ELR (cell line): ENCODE measurements at regions not wholly inside any gene's neighbourhood (a gene's known extent, or its start where the extent isn't known, plus 50 kb on each side); places are given as distances from the start of the nearest gene placed in this dataset.
"Not testable (repeated sequence)": the region's sequence is repeated elsewhere in the genome, so short reads cannot be mapped to it uniquely, and the experiment has no call there.

Experiments
- DNase-seq: peaks from one replicate; pipeline ENCODE4 v3.0.0-alpha.2; 2015; ENCODE audit warnings: low read depth

- peak; percentile 51 for DNase-seq
Observed at GRCh38 chr12:116687888-116688287, 50.0 kb downstream of the SPRING1 start.

- DNase-seq = no peak
Observed at GRCh38 chr12:116684891-116685290, 53.0 kb downstream of the SPRING1 start.

GRCh38 chr12:116677202-116677661, 60.6 kb downstream of the SPRING1 start:
- no peak for DNase-seq

GRCh38 chr12:116675339-116676107, 62.3 kb downstream of the SPRING1 start:
- DNase-seq = no peak

- DNase-seq = no peak
Observed at GRCh38 chr12:116674643-116675183, 63.2 kb downstream of the SPRING1 start.

DNA sequence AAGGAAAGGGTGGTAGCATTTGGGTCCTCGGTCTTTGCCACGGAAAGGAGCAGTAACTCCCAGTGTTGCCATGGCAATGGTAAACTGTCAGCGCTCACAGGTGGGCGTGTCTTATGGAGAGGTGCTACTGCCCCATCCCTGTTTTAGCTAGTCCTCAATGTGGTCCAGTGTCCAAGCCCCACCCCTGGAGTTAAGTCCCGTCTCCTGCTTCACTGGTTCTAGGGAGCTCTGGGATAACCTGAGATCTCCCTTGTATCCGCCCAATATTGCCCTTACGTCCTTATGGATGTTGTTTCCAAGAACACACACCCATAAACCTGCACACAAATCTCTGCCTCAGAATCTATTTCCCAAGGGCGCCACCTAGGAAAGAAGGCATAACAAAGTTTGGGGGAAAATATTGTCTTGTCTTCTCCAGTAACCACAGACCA, 64.2 kb downstream of the SPRING1 start:
- peak; percentile 13 for DNase-seq

- DNase-seq = no peak
Observed at GRCh38 chr12:116672842-116673516, 64.9 kb downstream of the SPRING1 start.

DNA sequence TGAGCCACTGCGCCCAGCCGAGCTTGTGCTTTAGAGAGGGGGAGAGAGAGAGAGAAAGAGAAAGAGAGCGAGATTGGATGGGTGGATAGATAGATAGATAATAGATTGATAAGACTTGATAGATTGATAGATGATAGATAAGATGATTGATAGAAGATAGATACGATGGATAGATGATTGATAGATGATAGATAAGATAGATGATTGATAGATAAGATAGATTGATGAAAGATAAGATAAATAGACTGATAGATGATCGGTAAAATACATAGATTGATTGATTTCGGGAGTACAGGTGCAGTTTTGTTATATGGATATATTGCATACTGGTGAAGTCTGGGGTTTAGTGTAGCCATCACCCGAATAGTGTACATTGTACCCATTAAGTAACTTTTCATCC, 65.9 kb downstream of the SPRING1 start:
- no peak for DNase-seq

GRCh38 chr12:116670859-116671258, 67.0 kb downstream of the SPRING1 start:
- no peak for DNase-seq

- no peak for DNase-seq
Observed at GRCh38 chr12:116667752-116668151, 70.1 kb downstream of the SPRING1 start.

DNA sequence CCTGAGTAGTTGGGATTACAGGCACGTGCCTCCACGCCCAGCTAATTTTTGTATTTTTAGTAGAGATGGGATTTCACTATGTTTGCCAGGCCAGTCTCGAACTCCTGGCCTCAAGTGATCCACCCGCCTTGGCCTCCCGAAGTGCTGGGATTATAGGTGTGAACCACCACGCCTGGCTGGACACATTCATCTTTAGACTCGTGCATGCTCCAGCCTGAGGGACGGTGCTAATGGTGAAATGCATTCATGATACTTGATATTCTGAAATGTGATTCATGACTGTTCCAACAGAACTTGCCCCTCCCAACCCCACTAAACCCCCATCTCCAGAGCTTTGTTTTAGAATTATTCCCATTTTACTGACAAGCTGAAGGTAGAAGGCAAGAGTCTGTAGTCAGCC, 71.0 kb downstream of the SPRING1 start:
- not testable (repeated sequence) for DNase-seq

GRCh38 chr12:116666305-116666673, 71.6 kb downstream of the SPRING1 start:
- no peak for DNase-seq

GRCh38 chr12:116665666-116666304, 72.1 kb downstream of the SPRING1 start:
- DNase-seq = no peak

- DNase-seq = no peak
Observed at GRCh38 chr12:116664085-116664484, 73.8 kb downstream of the SPRING1 start.

DNA sequence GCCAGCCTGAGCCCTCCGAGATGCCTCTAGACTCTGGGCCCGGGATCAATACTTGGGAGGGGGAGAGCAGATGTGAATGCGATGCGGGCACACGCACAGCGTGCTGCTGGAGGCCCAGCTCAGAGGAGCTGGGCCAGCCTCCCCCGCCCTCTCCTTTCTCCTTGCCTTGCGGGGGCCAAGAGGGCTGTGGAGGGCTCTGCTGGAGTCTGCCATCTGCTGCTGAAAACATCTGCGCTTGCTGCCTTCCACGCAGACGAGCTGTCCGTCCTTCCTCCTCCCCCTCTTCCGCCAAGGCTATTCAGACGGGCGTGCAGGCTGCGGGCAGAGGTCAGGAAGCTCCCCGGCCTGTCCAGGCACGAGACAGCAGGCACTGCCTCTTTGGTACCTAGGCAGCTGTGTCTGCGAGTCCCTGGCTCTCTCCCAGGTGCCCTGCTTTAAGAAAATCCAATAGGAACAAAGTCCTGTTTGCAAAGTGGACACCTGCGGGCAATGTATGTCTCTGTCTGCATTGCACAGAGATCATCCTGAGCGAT, 75.2 kb downstream of the SPRING1 start:
- peak; percentile 28 for DNase-seq

DNA sequence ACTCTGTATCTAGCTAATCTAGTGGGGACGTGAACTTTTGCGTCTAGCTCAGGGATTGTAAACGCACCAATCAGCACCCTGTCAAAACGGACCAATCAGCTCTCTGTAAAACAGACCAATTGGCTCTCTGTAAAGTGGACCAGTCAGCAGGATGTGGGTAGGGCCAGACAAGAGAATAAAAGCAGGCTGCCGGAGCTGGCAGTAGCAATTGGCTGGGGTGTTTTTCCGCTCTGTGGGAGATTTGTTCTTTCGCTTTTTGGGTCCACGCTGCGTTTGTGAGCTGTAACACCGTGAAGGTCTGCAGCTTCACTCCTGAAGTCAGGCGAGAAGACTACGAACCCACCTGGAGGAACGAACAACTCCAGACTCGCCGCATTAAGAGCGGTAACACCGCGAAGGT, 76.5 kb downstream of the SPRING1 start:
- DNase-seq = no peak

- DNase-seq = not testable (repeated sequence)
Observed at GRCh38 chr12:116660740-116661139, 77.1 kb downstream of the SPRING1 start.

DNA sequence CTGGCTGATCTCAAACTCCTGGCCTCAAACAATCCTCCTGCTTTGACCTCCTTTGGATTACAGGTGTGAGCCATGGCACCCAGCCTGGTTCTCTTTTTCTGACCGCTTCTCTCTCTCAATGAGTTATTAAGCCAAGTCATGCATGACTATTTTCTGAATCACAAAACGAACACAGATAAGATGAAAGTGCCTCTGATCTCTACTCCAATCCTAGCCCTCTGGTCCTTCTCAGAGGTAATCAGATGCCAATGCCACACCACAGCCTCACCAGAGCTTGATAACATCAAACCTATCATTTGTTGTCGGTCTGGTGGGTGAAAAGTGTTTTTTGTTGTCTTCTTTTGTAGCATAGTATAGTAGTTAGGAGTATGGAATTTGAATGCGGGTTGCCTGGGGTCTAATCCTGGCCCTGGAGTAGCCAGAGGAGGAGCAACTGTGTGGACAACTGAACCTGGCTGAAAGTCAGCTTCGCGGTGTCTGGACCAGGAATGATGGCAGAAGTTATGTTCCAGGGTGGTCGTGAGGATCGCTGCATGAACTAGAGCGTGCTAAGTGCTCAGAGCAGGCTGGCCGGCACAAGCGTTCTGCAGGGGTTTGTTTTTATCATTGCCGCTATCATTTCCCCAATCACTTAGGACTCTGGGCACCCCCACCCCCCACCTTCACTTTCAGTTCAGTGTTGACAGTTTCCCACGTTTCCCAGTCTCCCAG, 77.9 kb downstream of the SPRING1 start:
- DNase-seq = peak; percentile 57

- DNase-seq = no peak
Observed at GRCh38 chr12:116657921-116658495, 79.9 kb downstream of the SPRING1 start.

GRCh38 chr12:116656306-116656705, 81.6 kb downstream of the SPRING1 start:
- no peak for DNase-seq

DNA sequence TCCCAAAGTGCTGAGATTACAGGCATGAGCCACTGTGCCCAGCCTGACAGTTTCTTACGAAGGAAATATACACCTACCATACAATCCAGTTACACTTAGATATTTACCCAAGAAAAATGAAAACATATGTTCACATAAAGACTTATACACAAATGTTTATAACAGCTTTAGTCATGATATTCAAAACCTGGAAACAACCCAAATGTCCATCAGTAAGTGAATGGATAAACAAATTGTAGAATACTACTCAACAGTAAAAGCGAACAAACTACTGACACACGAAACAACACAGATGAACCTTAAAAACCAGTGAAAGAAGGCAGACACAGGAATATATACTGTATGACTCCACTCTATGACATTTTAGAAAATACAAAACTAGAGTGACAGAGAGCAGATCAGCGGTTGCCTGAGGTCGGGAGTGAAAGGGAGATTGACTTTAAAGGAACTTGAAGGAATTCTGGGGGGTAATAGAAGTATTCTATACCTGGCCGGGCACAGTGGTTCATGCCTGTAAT, 83.6 kb downstream of the SPRING1 start:
- DNase-seq = no peak
